ENCODE measurements at regions not wholly inside any gene's neighbourhood (a gene's known extent, or its start where the extent isn't known, plus 50 kb on each side); places are given as distances from the start of the nearest gene placed in this dataset.
A peak's percentile ranks its signal among the peaks of the same experiment; 100 is the strongest.
"Not testable (repeated sequence)": the region's sequence is repeated elsewhere in the genome, so short reads cannot be mapped to it uniquely, and the experiment has no call there.

- not testable (repeated sequence) for H3K27me3 ChIP-seq, H3K36me3 ChIP-seq, H3K4me3 ChIP-seq, H3K9me3 ChIP-seq, DNase-seq
Observed at GRCh38 chr5:91479376-91479775, 96.3 kb upstream of the ARRDC3 start.

GRCh38 chr5:91478096-91478495 lies 95.0 kb upstream of the ARRDC3 start:
- H3K4me3 ChIP-seq, result no peak overlapping the region

GRCh38 chr5:91477408-91477807 lies 94.3 kb upstream of the ARRDC3 start:
- no peaks in the 10 kb centered on the region for H3K27me3 ChIP-seq
- no peaks in the 10 kb centered on the region for H3K9me3 ChIP-seq
- no peak overlapping the region for H3K4me3 ChIP-seq
- DNase-seq, result no peak
- H3K36me3 ChIP-seq, result no peaks in the 10 kb centered on the region

More at GRCh38 chr5:91478096-91478495, 95.0 kb upstream of the ARRDC3 start:
- DNase-seq, result no peak
- no peaks in the 10 kb centered on the region for H3K27me3 ChIP-seq
- H3K36me3 ChIP-seq, result no peaks in the 10 kb centered on the region
- no peaks in the 10 kb centered on the region for H3K9me3 ChIP-seq

DNA sequence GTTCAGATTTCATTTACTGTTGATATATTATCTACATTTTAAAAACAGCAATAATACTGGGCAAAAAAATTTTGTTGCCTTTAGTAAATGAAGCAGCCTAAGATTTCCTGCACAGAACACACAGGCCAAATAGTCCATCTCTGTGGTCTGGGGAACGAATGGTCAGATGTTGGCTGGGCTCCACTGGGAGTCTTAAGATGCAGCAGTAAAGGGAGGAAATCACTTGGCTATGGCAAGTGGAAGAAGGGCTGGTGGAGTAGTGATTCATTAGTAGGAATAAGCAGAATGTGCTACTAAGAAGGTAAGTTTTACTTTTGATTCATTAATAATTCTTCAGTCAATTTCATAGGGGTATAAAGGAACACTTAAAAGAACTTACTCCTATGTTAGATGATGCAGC lies 91.1 kb upstream of the ARRDC3 start:
- DNase-seq, result peak; percentile 11
- H3K9me3 ChIP-seq, result no peaks in the 10 kb centered on the region
- no peaks in the 10 kb centered on the region for H3K36me3 ChIP-seq
- H3K27me3 ChIP-seq, result 0 out of 2 replicates have a peak, but pooled peaks cover 3% of the 10 kb centered on the region
- H3K4me3 ChIP-seq, result no peak overlapping the region

- no peak overlapping the region for H3K4me3 ChIP-seq
- 0 out of 2 replicates have a peak, but pooled peaks cover 3% of the 10 kb centered on the region for H3K27me3 ChIP-seq
- no peak for DNase-seq
- H3K36me3 ChIP-seq, result no peaks in the 10 kb centered on the region
- H3K9me3 ChIP-seq, result no peaks in the 10 kb centered on the region
Observed at GRCh38 chr5:91472631-91473030, 89.5 kb upstream of the ARRDC3 start.

DNA sequence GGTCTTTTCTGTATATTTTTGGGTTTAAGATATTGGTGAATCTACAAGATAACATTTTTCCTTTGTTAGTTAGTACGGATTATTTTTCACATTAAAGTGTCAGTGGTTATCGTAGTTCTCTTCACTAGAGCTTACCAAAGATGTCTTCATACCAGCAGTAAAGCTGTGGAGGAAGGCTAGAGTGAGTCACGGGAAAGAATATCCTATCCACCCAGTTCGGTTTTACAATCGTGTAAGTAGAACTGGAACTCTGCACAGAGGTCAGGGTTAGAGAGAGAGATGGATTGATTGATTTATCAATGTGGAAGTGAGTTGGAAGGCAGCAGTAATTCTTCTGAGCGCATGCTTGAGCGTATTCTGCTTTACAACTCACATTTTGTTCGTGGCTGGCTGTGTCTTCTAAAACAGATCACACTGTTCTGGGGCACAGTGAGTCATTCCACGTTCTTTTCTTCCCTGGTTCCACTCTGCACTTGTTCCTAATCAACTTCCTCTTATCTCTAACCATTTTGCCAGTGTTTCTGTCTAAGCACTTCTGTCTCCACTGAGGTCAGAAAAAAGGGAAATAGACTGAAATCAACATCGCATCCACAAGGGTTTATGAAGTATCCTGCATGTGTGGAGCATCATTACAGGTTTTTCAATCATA lies 86.5 kb upstream of the ARRDC3 start:
- H3K36me3 ChIP-seq, result no peaks in the 10 kb centered on the region
- no peaks in the 10 kb centered on the region for H3K9me3 ChIP-seq
- DNase-seq, result no peak
- no peak overlapping the region for H3K4me3 ChIP-seq
- H3K27me3 ChIP-seq, result 0 out of 2 replicates have a peak, but pooled peaks cover 3% of the 10 kb centered on the region

- no peaks in the 10 kb centered on the region for H3K36me3 ChIP-seq
- no peaks in the 10 kb centered on the region for H3K9me3 ChIP-seq
- H3K4me3 ChIP-seq, result no peak overlapping the region
- 0 out of 2 replicates have a peak, but pooled peaks cover 3% of the 10 kb centered on the region for H3K27me3 ChIP-seq
- no peak for DNase-seq
Observed at GRCh38 chr5:91468651-91469422, 85.7 kb upstream of the ARRDC3 start.

DNA sequence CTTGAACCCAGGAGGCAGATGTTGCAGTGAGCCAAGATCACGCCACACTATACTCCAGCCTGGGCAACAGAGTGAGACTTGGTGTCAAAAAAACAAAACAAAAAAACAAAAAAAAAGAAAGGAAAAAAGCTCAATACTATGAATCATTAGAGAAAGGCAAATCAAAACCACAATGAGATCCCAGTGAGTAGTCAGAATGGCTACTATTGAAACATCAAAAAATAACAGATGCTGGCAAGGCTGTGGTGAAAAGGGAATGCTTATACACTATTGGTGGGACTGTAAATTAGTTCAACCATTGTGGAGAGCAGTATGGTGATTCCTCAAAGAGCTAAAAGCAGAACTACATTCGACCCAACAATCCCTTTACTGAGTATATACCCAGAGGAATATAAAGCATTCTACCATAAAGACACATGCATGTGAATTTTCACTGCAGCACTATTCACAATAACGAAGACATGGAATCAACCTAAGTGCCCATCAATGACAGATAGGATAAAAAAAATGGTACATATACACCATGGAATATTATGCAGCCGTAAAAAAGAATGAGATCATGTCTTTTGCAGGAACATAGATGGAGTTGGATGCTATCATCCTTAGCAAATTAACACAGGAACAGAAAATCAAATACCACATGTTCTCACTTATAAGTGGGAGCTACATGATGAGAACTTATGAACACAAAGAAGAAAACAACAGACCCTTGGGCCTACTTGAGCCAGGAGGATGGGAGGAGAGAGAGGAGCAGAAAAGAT lies 81.9 kb upstream of the ARRDC3 start:
- H3K36me3 ChIP-seq, result no peaks in the 10 kb centered on the region
- no peaks in the 10 kb centered on the region for H3K9me3 ChIP-seq
- no peaks in the 10 kb centered on the region for H3K27me3 ChIP-seq
- no peak overlapping the region for H3K4me3 ChIP-seq
- DNase-seq, result no peak

GRCh38 chr5:91457681-91458058 lies 74.6 kb upstream of the ARRDC3 start:
- Histone ChIP-seq H3K4me3 (no peak overlapping the region), H3K9me3 (no peaks in the 10 kb centered on the region), H3K36me3 (no peaks in the 10 kb centered on the region), H3K27me3 (no peaks in the 10 kb centered on the region)
- no peak for DNase-seq

DNA sequence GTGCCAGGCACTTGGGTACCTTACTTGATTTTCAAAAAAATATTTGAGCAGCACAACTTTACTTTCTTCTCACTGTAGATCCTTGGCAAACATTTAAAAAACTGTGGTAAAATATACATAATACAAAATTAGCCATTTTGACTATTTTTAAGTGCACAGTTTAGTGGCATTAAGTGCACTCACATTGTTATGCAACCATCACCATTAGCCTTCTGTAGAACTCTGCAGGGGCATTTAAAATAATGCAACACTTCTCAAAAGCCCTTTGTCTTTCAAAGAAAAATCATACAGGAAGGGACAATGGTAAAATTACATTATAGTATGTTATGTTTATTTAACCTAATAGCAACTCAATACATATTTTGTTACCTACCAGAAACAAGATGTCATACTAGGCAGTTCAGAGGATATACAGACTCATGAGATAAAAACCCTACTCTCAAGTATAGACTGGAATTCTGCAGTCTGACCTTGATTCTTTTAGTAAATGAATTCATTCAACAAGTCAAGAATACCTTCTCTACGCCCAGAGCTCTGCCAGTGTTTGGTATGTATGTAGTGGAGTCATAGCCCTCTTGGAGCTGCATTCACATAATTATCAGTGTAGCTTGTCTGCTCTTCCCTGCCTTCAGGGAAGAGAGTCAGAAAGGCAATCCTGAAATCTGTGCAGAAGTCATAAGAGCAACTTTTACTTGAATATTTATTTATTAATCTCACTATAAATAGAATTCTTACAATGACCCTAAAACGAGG lies 74.0 kb upstream of the ARRDC3 start:
- Histone ChIP-seq H3K27me3 (no peaks in the 10 kb centered on the region), H3K4me3 (no peak overlapping the region), H3K36me3 (no peaks in the 10 kb centered on the region), H3K9me3 (no peaks in the 10 kb centered on the region)
- DNase-seq, result no peak

DNA sequence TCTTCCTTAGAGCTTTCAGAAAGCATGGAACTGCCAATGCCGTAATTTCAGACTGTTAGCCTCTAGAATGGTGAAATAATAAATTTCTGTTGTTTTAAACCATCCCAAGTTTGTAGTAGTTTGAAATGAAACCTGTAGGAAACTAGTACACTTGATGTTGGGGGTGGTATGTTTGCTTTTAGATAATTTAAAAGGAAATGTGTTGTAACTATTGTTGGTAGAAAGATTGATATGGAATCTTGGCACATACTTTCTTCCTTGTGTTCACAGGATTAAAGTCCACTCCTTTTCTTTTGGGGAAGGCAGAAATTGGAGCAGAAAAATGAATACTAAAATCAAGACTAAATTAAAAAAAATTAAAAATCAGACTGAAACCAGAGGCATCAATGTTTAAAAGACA lies 66.0 kb upstream of the ARRDC3 start:
- no peaks in the 10 kb centered on the region for H3K36me3 ChIP-seq
- H3K27me3 ChIP-seq, result no peaks in the 10 kb centered on the region
- no peaks in the 10 kb centered on the region; the same call in 1 of the 2 replicates for H3K9me3 ChIP-seq
- no peak overlapping the region for H3K4me3 ChIP-seq
- no peak for DNase-seq

GRCh38 chr5:91448079-91448478 lies 65.0 kb upstream of the ARRDC3 start:
- H3K27me3 ChIP-seq, H3K4me3 ChIP-seq, H3K36me3 ChIP-seq, H3K9me3 ChIP-seq, DNase-seq: not testable (repeated sequence)

GRCh38 chr5:91446880-91447279 lies 63.8 kb upstream of the ARRDC3 start:
- not testable (repeated sequence) for H3K9me3 ChIP-seq

GRCh38 chr5:91443761-91444467 lies 60.8 kb upstream of the ARRDC3 start:
- H3K9me3 ChIP-seq, result no peaks in the 10 kb centered on the region; the same call in 1 of the 2 replicates

More at GRCh38 chr5:91446880-91447279, 63.8 kb upstream of the ARRDC3 start:
- H3K36me3 ChIP-seq, H3K27me3 ChIP-seq, DNase-seq, H3K4me3 ChIP-seq: not testable (repeated sequence)

DNA sequence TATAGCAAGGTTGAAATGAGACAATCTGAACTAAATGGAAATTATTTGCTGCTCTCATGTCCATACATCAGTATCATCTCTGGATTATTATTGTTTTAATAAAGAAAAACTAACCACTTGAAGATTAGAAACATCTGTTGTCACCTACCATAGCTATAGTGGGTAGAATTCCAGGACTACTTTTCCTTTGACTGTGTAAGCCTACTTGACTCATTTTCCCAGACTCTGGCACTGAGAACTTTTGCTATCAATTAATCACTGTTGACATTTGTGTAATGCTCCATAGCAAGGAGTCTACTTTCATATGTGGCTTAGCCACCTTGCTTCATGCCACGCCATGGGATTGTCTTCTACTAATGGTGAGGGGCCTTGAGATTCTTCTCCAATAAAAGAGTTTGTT lies 59.9 kb upstream of the ARRDC3 start:
- H3K27me3 ChIP-seq, result no peaks in the 10 kb centered on the region
- no peak for DNase-seq
- H3K36me3 ChIP-seq, result no peaks in the 10 kb centered on the region
- no peaks in the 10 kb centered on the region; the same call in 1 of the 2 replicates for H3K9me3 ChIP-seq
- no peak overlapping the region for H3K4me3 ChIP-seq

More at GRCh38 chr5:91443761-91444467, 60.8 kb upstream of the ARRDC3 start:
- Histone ChIP-seq H3K36me3 (no peaks in the 10 kb centered on the region), H3K4me3 (no peak overlapping the region), H3K27me3 (no peaks in the 10 kb centered on the region)
- DNase-seq, result no peak

GRCh38 chr5:91441082-91441481 lies 58.0 kb upstream of the ARRDC3 start:
- no peaks in the 10 kb centered on the region for H3K9me3 ChIP-seq
- no peaks in the 10 kb centered on the region for H3K36me3 ChIP-seq
- H3K4me3 ChIP-seq, result no peak overlapping the region
- no peak for DNase-seq
- no peaks in the 10 kb centered on the region for H3K27me3 ChIP-seq
